NCI-H526 (cell line): ENCODE measurements at regions not wholly inside any gene's neighbourhood (a gene's known extent, or its start where the extent isn't known, plus 50 kb on each side); places are given as distances from the start of the nearest gene placed in this dataset.
A peak's percentile ranks its signal among the peaks of the same experiment; 100 is the strongest.

ENCODE experiments used
- DNase-seq, 2 experiments: peaks; one replicate each; lab custom pipeline; 2025; lab: John Stamatoyannopoulos, UW

DNA sequence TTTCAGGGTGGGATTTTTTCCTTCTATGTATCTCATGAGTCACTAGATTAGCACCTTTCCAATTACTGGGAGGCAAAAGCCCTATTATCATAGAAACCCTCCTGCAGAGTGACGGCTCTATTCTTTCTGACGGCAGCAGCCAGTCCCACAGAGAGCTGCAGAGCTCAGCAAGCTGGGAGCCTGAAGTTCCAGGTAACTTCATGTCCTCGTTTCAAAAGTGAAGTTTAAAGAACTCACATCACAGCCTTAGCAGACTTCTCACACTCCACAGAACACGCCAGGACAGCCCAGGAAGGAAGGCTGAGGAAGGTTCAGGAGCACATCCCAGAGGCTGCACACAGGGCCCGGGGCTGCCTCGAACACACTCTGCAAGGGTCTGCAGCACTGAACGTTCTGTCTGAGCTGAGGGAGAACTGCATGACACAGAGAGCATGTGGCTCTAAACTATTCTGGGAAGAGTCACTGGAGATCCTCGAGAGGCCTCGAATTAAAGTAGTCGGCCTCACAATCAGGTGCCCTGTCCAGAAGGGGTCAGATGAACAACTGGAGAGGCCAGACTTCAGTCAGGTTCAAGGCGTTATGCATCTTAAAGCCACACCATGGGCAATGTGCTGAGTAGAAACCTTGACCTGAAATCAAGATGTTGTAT is 104.2 kb upstream of the DRD2 start:
- DNase-seq: no peak

DNA sequence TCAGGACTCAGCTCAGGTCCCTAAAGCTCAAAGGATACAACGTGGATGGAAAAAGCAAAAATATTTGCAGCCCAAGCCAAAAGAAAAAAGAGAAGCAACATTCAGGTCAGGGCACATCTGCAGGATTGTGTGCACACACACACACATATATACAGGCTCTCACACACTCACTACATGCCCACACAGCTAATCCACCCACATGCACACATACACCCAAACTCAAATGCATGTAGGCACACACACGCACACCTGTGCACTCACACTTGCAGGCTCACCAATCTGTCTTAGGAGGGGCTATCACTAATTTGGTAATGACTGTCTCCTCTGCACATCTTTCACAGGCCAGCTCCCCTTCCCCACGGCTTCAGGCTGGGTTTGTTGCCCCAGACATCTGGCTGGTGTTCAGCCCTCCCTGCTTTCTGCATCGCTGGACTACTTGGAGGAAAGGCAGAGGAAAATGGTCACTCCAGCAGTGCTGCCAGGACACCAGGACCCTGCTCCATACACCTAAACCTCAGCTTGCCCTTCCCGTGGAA is 103.6 kb upstream of the DRD2 start:
- no peak for DNase-seq

DNA sequence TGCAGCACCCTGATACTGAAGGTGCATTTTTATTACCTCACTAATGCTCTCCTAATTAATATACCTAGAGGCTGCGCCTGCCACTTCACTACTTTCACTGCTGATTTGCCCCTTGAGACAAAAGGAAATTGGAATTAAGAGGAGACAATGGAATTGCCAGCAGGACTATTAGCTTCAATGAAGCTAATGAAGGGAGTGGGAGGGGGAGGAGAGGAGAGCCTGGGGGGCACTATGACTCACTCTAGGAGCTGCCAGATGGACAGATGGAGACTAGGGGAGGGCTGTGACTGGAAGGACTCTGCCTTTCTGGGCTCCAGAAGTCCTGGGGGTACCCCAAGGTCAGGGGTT is 102.8 kb upstream of the DRD2 start:
- DNase-seq: no peak

DNA sequence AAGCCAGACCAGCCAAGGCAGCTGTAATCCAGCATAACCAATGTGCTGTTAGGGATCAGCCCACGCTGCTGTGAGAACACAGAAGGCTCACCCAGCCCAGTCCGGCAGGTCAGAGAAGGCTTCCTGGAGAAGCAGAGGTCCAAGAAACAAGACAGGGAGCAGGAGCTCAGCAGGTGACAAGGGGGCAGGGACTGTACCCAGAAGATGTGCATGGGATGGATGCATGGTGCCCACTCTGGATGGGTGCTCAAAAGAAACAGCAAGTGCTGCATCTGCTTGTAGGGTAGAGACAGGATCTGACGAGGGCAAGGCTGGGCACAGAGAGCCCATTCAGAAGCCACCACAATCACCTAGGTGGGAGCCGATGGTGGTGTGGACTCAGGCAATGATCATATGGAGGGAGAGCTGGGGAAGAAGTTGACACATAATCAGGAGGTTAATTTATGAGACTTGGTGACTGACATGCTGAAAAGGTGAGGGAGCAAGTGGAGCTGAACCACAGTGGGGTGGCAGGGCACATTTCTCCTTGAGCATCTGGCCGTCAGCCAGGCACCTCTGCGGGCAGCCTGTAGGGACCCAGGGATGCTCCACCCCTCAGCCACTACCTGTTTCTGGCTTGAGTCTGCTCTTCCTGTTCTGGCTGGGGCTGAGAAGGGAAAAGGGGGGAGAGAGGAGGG is 102.3 kb upstream of the DRD2 start:
- DNase-seq: peak; percentile 73 to 74

DNA sequence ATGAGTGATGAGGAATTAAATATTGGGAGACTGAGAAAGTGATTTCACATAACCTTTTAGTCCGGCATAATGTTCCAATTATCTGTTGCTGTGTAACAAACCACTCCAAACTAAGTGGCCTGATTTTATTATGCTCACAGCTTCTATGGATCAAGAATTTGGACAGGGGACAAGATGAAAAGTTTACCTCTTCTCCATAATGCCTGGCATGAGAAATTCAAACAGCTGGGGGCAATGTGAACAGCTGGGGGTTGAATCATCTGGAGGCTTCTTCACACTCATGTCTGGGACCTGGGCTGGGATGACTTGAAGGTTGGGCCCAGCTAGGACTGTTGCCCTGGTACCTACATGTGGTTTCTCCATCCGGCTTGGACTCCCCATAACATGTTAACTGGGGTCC is 99.4 kb upstream of the DRD2 start:
- no peak for DNase-seq

DNA sequence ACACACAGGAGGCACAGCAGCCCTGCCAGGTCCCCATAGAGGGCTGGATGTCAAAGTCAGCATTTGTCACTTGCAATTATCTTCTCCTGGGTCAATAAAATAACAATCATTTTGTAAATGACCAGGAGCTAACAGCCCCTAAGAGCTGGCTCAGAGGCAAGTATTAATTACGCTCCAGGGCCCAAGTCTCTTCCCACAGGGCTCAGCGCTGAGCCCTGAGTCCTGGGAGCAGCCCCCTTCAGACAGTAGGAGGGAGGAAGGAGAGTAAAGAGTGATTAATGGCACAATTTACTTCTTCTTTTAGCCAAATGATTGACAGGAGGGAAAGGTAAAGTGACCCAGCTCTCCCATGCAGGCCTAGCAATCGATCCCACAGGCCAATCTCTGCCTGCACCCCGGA is 99.0 kb upstream of the DRD2 start:
- no peak for DNase-seq

DNA sequence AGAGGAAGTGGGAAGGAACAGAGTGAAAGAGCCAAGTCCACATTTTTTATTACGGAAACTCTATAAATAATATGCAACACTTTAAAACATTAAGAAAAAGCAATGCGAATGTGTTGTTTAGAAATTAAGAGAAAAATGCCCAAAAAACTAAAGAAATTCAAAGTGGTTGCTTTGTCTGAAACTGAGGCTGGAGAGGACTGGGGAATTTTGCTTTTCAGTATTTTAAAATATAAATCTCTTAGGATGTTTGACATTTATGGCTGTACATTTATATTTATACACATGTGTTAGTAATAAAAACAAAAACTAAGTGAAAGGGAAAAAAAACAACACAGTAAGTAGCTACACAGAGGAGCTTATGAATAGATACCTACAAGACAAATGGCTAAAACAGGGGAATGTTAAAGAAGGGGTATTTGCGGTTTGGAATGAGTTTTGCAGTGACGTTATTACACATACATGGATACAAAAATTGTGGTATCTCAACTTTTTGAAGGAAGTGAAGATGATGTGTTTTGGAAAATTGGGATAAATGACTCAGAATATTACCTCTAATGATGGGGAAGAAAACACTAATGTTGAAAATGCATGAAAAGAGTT is 97.0 kb upstream of the DRD2 start:
- no peak for DNase-seq

DNA sequence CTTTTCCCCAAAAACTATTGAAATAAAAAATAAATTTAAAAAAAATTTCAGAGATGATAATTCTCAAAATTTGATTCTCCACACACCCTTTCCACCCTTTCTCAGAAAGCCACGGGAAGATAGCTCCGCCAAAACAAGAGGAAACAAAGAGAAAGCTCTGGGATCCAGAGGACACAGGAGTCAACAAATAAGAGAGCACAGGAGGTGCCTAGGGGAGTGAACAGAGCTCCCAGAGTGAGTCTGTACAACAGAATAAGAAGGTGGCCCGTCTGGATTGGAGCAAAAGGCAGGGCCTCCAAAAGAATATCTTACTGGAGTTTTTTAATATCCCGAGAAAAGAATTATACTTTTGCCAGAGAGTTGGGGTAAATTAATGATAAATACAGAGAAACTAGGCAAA is 96.3 kb upstream of the DRD2 start:
- no peak for DNase-seq

DNA sequence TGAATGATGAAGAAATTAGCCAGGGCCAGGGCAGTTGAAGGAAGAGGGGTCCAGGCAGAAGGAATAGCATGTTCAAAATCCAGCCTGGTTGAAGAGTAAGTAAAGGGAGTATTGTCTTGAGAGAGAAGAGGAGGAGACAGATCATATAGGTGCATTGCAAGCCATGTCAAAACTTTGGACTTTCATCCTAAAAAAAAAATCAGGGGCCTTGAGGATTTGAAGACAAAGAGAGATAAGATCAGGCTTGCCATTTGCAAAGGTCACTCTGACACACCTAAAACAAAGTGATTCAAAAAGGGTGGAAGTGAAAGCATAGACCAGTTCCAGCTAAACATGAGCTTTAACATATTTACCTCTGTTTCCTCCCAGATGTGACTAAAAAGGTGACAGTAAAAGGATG is 95.7 kb upstream of the DRD2 start:
- DNase-seq: no peak

DNA sequence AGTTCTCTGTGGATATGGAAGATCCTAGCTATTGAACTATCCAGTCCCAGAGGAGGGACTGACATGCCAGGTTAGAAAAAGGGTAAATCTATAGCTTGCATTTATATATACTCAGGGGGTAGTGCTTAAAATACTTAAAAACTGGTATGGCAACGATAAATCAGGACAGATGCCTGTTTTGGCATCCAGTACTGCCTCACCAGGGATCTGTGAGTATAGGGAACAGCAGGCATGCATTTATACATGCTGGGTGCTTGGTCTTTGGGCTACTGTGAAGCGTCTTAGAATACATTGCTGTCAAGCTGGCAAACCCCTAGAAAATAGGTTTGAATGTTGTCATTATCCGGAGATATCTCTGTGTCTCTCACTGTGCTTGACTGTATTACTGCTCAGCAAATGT is 94.2 kb upstream of the DRD2 start:
- no peak for DNase-seq

DNA sequence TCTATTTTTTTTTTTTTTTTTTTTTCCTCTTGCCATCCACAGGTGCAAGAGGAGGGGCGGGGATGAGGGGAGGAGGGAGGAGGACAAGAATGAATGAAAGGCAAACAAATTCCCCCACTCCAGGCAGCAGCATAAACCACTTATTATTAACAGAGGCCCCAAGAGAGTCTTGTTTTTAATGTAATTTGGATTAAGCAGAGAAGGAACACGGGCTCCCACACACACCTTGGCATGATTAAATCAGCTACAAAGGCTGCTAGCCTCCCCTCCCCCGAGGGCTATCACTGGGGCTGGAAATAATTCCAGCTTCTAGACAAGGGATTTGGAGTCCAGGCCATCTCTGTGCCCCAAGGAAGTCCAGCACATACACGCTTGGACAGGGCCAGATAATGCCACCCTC is 93.4 kb upstream of the DRD2 start:
- peak; percentile 75 to 89 for DNase-seq

DNA sequence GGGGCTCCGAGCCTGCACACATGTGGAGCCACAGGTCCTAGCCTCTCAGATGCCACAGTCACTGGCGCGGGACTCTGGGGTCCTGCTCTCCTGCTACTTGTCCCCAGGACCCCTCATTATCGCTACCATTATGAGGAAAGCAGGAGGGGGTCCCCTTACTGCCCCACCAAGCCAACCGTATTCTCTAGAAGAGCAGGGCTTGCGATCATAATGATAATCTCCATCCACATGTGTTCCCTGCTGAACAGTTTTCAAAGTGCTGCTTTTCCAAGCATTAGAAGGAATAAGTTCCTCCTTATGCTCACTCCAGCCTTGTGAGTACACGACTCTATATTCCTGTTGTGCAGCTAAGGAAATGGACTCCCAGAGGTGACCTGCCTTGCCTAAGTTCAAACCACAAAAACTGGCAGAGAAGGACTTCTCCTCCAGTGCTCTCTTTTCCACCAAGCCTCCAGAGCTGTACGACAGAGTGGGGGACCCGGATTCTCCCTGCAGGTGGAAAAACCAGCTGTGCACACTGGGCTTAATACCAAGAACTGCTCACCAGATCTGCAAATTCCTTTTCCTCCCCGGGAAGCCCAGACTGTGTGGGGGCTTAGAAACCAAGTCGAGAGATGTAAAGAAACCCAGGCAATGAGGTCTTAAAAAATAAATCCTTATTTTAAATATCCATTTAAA is 92.8 kb upstream of the DRD2 start:
- peak in 1 of 2 experiments; percentile 67 for DNase-seq

DNA sequence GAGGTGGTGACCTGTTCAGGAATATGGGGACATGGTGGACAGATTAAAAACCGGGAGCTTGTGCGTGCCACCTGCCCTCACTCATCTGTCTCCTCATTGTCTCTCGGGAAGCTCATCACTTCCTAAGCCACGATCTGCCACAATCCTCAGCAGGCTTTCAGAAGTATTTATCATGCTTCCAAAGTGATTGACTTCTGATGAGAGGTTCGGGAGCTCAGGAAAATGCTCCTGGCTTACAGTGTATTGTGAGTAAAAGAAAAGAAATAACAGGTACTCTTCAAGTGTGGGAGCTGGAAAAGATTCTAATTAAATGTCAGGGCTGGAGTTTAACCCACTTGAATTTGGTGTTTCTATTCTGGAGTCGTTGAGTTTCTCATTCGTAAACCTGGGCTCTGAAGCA is 91.9 kb upstream of the DRD2 start:
- no peak for DNase-seq

DNA sequence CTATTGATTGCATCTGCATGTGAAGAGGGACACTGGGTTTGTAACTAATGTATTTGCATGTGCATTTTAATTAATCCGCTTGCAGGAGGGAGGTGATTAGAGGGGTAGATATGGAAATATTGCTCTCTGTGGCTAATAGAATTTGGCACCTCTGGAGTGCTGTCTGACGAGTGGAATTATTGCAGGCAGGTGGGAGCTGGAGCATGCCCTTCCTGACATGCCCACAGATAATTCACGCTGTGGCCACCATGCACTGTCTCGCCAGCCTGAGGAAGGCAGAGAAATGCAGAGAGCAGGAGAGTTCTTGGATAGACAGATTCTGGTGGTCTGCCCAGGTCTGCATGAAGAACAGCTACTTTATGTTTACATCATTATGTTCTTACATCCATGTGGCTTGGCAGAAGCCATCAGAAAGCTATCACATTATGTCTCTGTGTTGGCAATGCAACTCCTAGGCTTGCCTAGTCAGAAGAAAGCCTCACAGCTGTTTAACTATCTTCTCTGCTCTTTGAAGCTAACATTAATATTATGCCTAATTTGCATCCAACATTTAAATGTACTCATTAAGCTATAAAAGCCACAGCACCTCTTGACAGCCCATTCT is 89.4 kb upstream of the DRD2 start:
- DNase-seq: peak; percentile 93

DNA sequence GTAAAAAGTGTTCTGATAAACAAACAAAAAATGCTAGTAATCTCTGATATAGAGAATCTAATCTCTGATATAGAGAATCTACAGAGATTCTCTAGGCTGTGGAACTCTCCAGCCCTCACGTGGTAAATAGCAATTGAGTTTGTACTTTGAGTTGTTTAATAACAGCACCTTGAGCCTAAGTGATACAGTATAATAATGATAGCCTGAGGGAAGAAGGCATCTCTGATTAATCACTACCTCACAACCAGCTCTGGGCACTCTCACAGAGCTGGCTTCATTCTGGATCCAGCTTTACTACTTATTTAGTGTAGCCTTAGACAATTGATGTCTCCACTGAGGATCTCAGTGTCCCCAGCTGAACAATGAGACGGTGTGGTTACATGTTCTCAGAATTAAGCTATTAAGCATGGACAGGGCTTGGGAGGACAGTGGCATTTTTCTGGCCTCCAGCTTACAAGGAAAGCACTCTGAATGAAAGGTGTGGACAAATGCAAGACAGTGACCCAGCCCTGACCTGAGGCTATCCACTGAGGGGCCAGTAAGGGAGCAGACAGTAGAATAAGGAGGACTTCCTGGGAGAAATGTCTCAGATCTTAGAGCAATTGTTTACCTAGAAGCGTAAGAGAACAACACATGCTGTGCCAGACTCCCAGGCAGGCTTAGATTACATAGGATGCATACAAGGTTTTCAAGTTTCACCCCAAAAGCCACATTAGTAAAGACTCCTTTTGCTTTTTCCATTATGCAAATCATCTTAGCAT is 88.7 kb upstream of the DRD2 start:
- DNase-seq: peak in 1 of 2 experiments; percentile 32

DNA sequence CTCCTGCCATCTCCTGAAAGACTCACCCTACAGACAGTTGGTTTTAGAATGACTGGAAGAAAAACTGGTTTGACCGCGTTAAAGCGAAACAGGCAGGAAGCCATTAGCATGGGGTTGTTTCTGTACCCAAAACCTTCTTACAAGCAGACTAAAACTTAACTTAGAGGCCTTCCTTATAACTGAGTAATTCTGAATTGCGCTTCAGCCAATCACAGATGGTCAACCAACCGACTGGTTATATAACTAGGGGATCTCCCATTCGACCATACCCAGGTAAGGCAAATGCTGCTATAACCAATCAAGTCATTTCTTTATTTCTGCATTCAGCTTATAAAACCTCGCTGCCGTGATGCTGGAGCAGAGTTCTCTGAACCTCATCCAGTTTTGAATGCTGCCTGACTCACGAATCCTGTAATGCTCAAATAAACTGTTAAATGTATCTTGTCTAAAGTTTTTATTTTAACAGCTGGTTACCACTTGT is 87.8 kb upstream of the DRD2 start:
- DNase-seq: peak; percentile 32 to 70

DNA sequence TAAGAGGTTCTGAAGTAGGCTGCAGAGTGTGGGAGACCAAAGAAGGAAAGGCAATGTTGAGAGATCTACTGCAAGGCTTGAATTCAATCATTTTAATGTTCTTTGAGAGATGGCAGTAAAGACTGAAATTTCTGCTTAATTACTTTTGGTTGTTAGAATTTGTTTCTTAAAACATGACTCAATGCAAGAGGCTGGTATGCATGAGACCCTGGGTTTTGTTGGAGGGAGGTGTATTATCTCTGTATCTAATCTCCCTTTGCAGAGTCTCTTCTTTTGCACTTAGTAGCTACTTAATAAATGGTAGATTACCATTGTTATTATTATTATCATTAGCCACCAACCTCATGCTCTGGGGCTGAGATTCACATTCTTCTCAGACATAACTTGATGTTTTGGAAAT is 87.4 kb upstream of the DRD2 start:
- no peak for DNase-seq

DNA sequence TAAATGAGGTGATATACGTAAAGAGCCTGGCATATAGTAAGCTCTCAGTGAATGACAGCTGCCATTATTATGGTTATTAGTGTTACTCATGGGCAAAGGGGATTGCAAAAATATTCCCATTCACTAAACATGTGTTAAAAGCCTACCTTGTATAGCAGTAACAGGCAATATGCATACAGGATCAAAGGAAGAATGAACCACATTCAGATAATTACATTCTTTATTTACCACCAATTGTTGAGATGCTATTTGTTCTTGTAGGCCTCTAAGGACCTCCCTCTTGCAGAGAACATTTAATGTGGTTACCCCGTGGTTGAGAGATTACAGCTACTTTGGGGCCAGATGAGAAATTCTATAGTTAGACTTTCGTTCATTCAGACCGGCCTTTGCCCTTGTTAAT is 82.7 kb upstream of the DRD2 start:
- no peak for DNase-seq

DNA sequence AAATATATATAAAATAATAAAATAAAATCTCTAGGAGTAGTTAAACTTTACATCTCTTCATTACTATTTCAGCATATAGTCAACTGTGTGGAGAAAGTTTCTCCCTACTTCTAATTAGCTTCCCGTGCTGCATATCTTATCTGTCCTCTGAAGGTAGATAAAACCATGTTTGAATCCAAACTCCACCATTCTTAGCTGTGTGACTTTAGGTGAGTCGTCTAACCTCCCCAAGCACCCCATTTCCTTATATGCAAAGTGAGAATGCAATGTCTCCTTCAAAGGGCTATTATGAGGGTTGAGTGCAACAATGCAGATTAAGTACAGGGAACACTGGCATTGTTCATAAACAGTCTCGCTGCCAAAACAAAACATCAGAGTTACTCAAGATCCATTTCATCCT is 80.8 kb upstream of the DRD2 start:
- DNase-seq: peak; percentile 81 to 85

DNA sequence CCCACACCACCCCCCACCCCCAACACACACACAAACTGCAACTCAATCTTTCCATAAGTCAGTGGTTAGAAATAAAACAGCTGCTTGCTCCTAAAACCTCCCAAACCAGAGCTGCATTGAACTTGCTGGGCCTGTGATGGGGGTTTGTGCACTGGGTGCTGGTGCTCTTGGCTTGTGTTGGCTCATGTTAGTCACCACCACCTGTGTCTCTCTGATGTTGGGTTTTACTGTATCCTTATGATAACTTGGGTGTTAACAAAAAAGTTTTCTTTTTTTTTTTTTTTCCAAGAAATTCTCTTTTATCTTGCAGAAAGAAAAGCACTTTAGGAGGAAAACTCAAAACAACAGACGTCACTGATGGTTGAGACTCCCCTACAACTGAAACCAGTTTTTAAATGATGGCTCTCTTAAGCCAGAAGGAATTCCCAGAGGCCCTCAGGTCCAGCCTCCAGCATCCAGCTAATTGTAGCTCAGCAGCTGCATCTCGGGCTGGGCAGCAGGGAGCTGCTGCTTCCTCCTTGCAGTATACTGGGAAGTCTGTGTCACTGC is 79.9 kb upstream of the DRD2 start:
- DNase-seq: peak; percentile 54 to 88

DNA sequence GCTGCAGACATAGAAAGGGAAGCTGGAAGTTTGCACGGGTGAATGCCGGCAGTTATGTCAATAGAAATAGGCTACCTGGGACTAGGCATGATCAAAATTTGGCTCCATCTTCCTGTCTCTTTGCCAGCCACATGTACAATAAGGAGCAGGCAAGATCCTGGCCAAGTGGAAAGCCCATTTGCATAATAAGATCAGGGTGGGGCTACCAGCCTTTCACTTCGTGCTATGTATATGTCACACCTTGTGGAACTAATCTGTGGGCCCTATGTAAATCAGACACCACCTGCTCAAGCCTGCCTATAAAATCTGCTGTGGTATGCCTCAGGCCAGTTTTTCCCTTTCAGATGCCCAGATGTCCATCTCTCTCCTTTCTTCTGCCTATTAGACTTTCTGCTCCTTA is 79.3 kb upstream of the DRD2 start:
- DNase-seq: peak; percentile 97 to 98
